ENCODE measurements at regions not wholly inside any gene's neighbourhood (a gene's known extent, or its start where the extent isn't known, plus 50 kb on each side); places are given as distances from the start of the nearest gene placed in this dataset.
"Not testable (repeated sequence)": the region's sequence is repeated elsewhere in the genome, so short reads cannot be mapped to it uniquely, and the experiment has no call there.

- DNase-seq (ENCODE audit: low read depth) (no peak), FAIRE-seq (no peak)
- Mint-ChIP-seq H3K9me3 (ENCODE audit: unreplicated experiment) (peaks cover 2% of the 10 kb centered on the region), H3K27ac (ENCODE audit: unreplicated experiment) (no peak overlapping the region), H3K27me3 (ENCODE audit: low read depth, unreplicated experiment) (no peaks in the 10 kb centered on the region), H3K4me3 (ENCODE audit: unreplicated experiment) (no peak overlapping the region), H3K36me3 (ENCODE audit: low read depth, unreplicated experiment) (no peaks in the 10 kb centered on the region), H3K4me1 (ENCODE audit: low read depth, unreplicated experiment) (peaks cover 2% of the 10 kb centered on the region)
- no peaks in the 10 kb centered on the region for H3K4me1 ChIP-seq (ENCODE audit: insufficient read depth, low read length)
- H3K9me3 ChIP-seq (ENCODE audit: insufficient read depth, low read depth, low read length), result no peaks in the 10 kb centered on the region
- no peaks in the 10 kb centered on the region for H3K36me3 ChIP-seq (ENCODE audit: insufficient read depth, low read length)
- no peak overlapping the region for H3K4me2 ChIP-seq (ENCODE audit: low read length)
- no peak overlapping the region for H3K27ac ChIP-seq (ENCODE audit: low read depth, low read length)
- H4K20me1 ChIP-seq (ENCODE audit: insufficient read depth, low read length), result no peaks in the 10 kb centered on the region
- no peaks in the 10 kb centered on the region for H3K79me2 ChIP-seq (ENCODE audit: insufficient read depth, low read length)
- H3K4me3 ChIP-seq (ENCODE audit: insufficient read depth, low read depth, low read length), result no peak overlapping the region
- no peak overlapping the region for H2AFZ ChIP-seq (ENCODE audit: low read depth, low read length)
- no peak overlapping the region for H3K9ac ChIP-seq (ENCODE audit: low read length)
- H3K27me3 ChIP-seq (ENCODE audit: insufficient read depth, low read length), result no peaks in the 10 kb centered on the region
- TF ChIP-seq EZH2 (IDR thresholded peaks at IDR 0.05; ENCODE audit: insufficient read depth, low read length) (no peak), CTCF (IDR thresholded peaks at IDR 0.05; ENCODE audit: insufficient read depth, low read depth, low read length) (no peak)
Measured at GRCh38 chr3:18179521-18179920, 245.6 kb downstream of the SATB1 start.

GRCh38 chr3:18177271-18177670, 247.9 kb downstream of the SATB1 start:
- TF ChIP-seq CTCF (IDR thresholded peaks at IDR 0.05; ENCODE audit: insufficient read depth, low read depth, low read length), result no peak
- TF ChIP-seq EZH2 (IDR thresholded peaks at IDR 0.05; ENCODE audit: insufficient read depth, low read length), result no peak
- no peak for DNase-seq (ENCODE audit: low read depth)
- H2AFZ ChIP-seq (ENCODE audit: low read depth, low read length), result no peak overlapping the region
- H3K36me3 ChIP-seq (ENCODE audit: insufficient read depth, low read length), result no peaks in the 10 kb centered on the region
- peaks cover under 1% of the 10 kb centered on the region for H3K36me3 Mint-ChIP-seq (ENCODE audit: low read depth, unreplicated experiment)
- no peaks in the 10 kb centered on the region for H3K27me3 ChIP-seq (ENCODE audit: insufficient read depth, low read length)
- H3K4me2 ChIP-seq (ENCODE audit: low read length), result no peak overlapping the region
- FAIRE-seq, result no peak
- H3K9me3 Mint-ChIP-seq (ENCODE audit: unreplicated experiment), result peaks cover 2% of the 10 kb centered on the region
- H3K4me1 Mint-ChIP-seq (ENCODE audit: low read depth, unreplicated experiment), result peaks cover 2% of the 10 kb centered on the region
- no peaks in the 10 kb centered on the region for H3K79me2 ChIP-seq (ENCODE audit: insufficient read depth, low read length)
- no peaks in the 10 kb centered on the region for H3K9me3 ChIP-seq (ENCODE audit: insufficient read depth, low read depth, low read length)
- H3K4me1 ChIP-seq (ENCODE audit: insufficient read depth, low read length), result no peaks in the 10 kb centered on the region
- no peaks in the 10 kb centered on the region for H4K20me1 ChIP-seq (ENCODE audit: insufficient read depth, low read length)
- H3K27ac Mint-ChIP-seq (ENCODE audit: unreplicated experiment), result no peak overlapping the region
- H3K27me3 Mint-ChIP-seq (ENCODE audit: low read depth, unreplicated experiment), result no peaks in the 10 kb centered on the region
- H3K4me3 Mint-ChIP-seq (ENCODE audit: unreplicated experiment), result no peak overlapping the region
- H3K4me3 ChIP-seq (ENCODE audit: insufficient read depth, low read depth, low read length), result no peak overlapping the region
- no peak overlapping the region for H3K27ac ChIP-seq (ENCODE audit: low read depth, low read length)
- no peak overlapping the region for H3K9ac ChIP-seq (ENCODE audit: low read length)

GRCh38 chr3:18173891-18174290, 251.2 kb downstream of the SATB1 start:
- not testable (repeated sequence) for H3K9me3 ChIP-seq (ENCODE audit: insufficient read depth, low read depth, low read length); H3K27ac ChIP-seq (ENCODE audit: low read depth, low read length); H3K36me3 Mint-ChIP-seq (ENCODE audit: low read depth, unreplicated experiment); H3K4me1 Mint-ChIP-seq (ENCODE audit: low read depth, unreplicated experiment); H3K36me3 ChIP-seq (ENCODE audit: insufficient read depth, low read length); H3K4me1 ChIP-seq (ENCODE audit: insufficient read depth, low read length); H3K9me3 Mint-ChIP-seq (ENCODE audit: unreplicated experiment); H3K27ac Mint-ChIP-seq (ENCODE audit: unreplicated experiment); H3K79me2 ChIP-seq (ENCODE audit: insufficient read depth, low read length); H4K20me1 ChIP-seq (ENCODE audit: insufficient read depth, low read length); H3K4me3 Mint-ChIP-seq (ENCODE audit: unreplicated experiment); H3K27me3 Mint-ChIP-seq (ENCODE audit: low read depth, unreplicated experiment); H3K27me3 ChIP-seq (ENCODE audit: insufficient read depth, low read length); H3K4me3 ChIP-seq (ENCODE audit: insufficient read depth, low read depth, low read length); FAIRE-seq; H2AFZ ChIP-seq (ENCODE audit: low read depth, low read length); DNase-seq (ENCODE audit: low read depth); H3K4me2 ChIP-seq (ENCODE audit: low read length); H3K9ac ChIP-seq (ENCODE audit: low read length)

Data from astrocyte (in vitro differentiated cells and primary cell).